A673 (cell line): ENCODE measurements at regions not wholly inside any gene's neighbourhood (a gene's known extent, or its start where the extent isn't known, plus 50 kb on each side); places are given as distances from the start of the nearest gene placed in this dataset.

Experiments used
- BruUV-seq: library from RNA; stranded (reverse); fragments of 400-500 nt; replicated peaks from 2 replicates; lab custom pipeline; 2021; lab: Mats Ljungman, UMichigan
- CTCF ChIA-PET: fragments of 300-600 bp; sonication (Branson Sonifier 250); formaldehyde crosslinking; loops from one replicate; lab custom pipeline; 2022; ENCODE audit warnings: antibody characterized with exemption; lab: Charles Lee
- POLR2A ChIA-PET: fragments of 300-600 bp; sonication (Branson Sonifier 250); formaldehyde crosslinking; loops from one replicate; lab custom pipeline; 2022; ENCODE audit warnings: antibody characterized with exemption; ENCODE audit not compliant: low non-redundant PET; lab: Charles Lee
- DNase-seq: peaks from one replicate; pipeline ENCODE4 v3.0.0-alpha.2; 2015; ENCODE audit warnings: low spot score
- H3K27ac ChIP-seq: fragments of 200-600 bp; sonication (generic); 2 replicates; pipeline ENCODE4 v1.5.1; 2016; ENCODE audit warnings: mixed run types, low read depth, mild to moderate bottlenecking, mixed read lengths, antibody characterized with exemption, low read length; ENCODE audit not compliant: poor library complexity, severe bottlenecking
- H3K27me3 ChIP-seq: fragments of 200-600 bp; sonication (generic); replicated peaks from 2 replicates; pipeline ENCODE4 v1.6.1; 2017; ENCODE audit warnings: mixed run types, low read depth, mild to moderate bottlenecking, mixed read lengths, antibody characterized with exemption, low read length; ENCODE audit not compliant: insufficient read depth, poor library complexity
- H3K36me3 ChIP-seq: fragments of 200-600 bp; sonication (generic); 2 replicates; pipeline ENCODE4 v1.6.1; 2016; ENCODE audit warnings: mixed run types, mild to moderate bottlenecking, mixed read lengths, antibody characterized with exemption, low read length; ENCODE audit not compliant: insufficient read depth, poor library complexity, severe bottlenecking
- H3K4me1 ChIP-seq: fragments of 200-600 bp; sonication (generic); 2 replicates; pipeline ENCODE4 v1.6.1; 2017; ENCODE audit warnings: mixed run types, mild to moderate bottlenecking, mixed read lengths, antibody characterized with exemption, low read length; ENCODE audit not compliant: insufficient read depth, poor library complexity, severe bottlenecking
- H3K4me3 ChIP-seq: fragments of 200-600 bp; sonication (generic); 2 replicates; pipeline ENCODE4 v1.5.1; 2016; ENCODE audit warnings: low read depth, mixed run types, mild to moderate bottlenecking, mixed read lengths, low read length; ENCODE audit not compliant: poor library complexity, severe bottlenecking
- H3K9me3 ChIP-seq: fragments of 200-600 bp; sonication (generic); 2 replicates; pipeline ENCODE4 v1.6.1; 2016; ENCODE audit warnings: mixed run types, low read depth, mild to moderate bottlenecking, mixed read lengths, antibody characterized with exemption, low read length; ENCODE audit not compliant: poor library complexity, severe bottlenecking
- CTCF ChIP-seq: fragments of 300-800, 200-600 bp; sonication (generic); conservative IDR thresholded peaks from 2 replicates; pipeline ENCODE4 v1.5.1; 2017; ENCODE audit warnings: low read depth, mild to moderate bottlenecking, antibody characterized with exemption, low read length, moderate library complexity, mixed read lengths
- EZH2 ChIP-seq: fragments of 200-600 bp; sonication (generic); IDR thresholded peaks from 2 replicates; pipeline ENCODE4 v1.6.1; 2017; ENCODE audit warnings: borderline replicate concordance, low read depth, mild to moderate bottlenecking, mixed read lengths, antibody characterized with exemption, low read length; ENCODE audit not compliant: poor library complexity, severe bottlenecking
- intact Hi-C: fragments of 100-400 bp; cut with micrococcal nuclease; formaldehyde crosslinking; loops from one replicate; pipeline ENCODE4 v1.10.0; 2022; ENCODE audit not compliant: unreplicated experiment

GRCh38 chr9:80649496-80649895, 1039.9 kb downstream of the TLE1 start:
- CTCF ChIA-PET, result no interaction called here
- no TSS peak for BruUV-seq
- Histone ChIP-seq H3K4me1 (no peaks in the 10 kb centered on the region), H3K9me3 (no peaks in the 10 kb centered on the region), H3K36me3 (no peaks in the 10 kb centered on the region), H3K27ac (no peak overlapping the region), H3K27me3 (no peaks in the 10 kb centered on the region), H3K4me3 (no peak overlapping the region)
- intact Hi-C loops, result loop anchor here (5.0 kb wide), 1 partner anchor 48 kb away; no protein-coding TSS in a partner anchor
- POLR2A ChIA-PET, result no interaction called here
- no peak for TF ChIP-seq EZH2
- no peak for TF ChIP-seq CTCF
- no peak for DNase-seq

GRCh38 chr9:80649001-80649420, 1040.3 kb downstream of the TLE1 start:
- H3K4me3 ChIP-seq, result no peak overlapping the region
- H3K36me3 ChIP-seq, result no peaks in the 10 kb centered on the region
- CTCF ChIA-PET, result no interaction called here
- H3K27me3 ChIP-seq, result no peaks in the 10 kb centered on the region
- BruUV-seq, result no TSS peak
- DNase-seq, result no peak
- TF ChIP-seq EZH2, result no peak
- TF ChIP-seq CTCF, result no peak
- no peak overlapping the region for H3K27ac ChIP-seq
- H3K4me1 ChIP-seq, result no peaks in the 10 kb centered on the region
- H3K9me3 ChIP-seq, result no peaks in the 10 kb centered on the region
- POLR2A ChIA-PET, result no interaction called here
- intact Hi-C loops, result loop anchor here (5.0 kb wide), 1 partner anchor 48 kb away; no protein-coding TSS in a partner anchor

GRCh38 chr9:80648336-80648735, 1041.0 kb downstream of the TLE1 start:
- no peaks in the 10 kb centered on the region for H3K9me3 ChIP-seq
- no peak overlapping the region for H3K4me3 ChIP-seq
- TF ChIP-seq CTCF (no peak), EZH2 (no peak)
- POLR2A ChIA-PET, result no interaction called here
- DNase-seq, result peak; percentile 11
- H3K27me3 ChIP-seq, result no peaks in the 10 kb centered on the region
- no peak overlapping the region for H3K27ac ChIP-seq
- no peaks in the 10 kb centered on the region for H3K36me3 ChIP-seq
- intact Hi-C loops, result loop anchor here (5.0 kb wide), 1 partner anchor 49 kb away; no protein-coding TSS in a partner anchor
- H3K4me1 ChIP-seq, result no peaks in the 10 kb centered on the region
- CTCF ChIA-PET, result no interaction called here
- BruUV-seq, result no TSS peak
